ENCODE measurements at regions not wholly inside any gene's neighbourhood (a gene's known extent, or its start where the extent isn't known, plus 50 kb on each side); places are given as distances from the start of the nearest gene placed in this dataset.

- TF ChIP-seq MYC (IDR thresholded peaks at IDR 0.05; ENCODE audit: low read depth, low read length) (no peak), POLR2A (IDR thresholded peaks at IDR 0.05; ENCODE audit: extremely low read depth, insufficient read length) (no peak), CTCF (IDR thresholded peaks at IDR 0.05; ENCODE audit: low read depth, low read length) (no peak), MAX (IDR thresholded peaks at IDR 0.05; ENCODE audit: low read depth, low read length) (no peak)
- DNase-seq (ENCODE audit: low read depth), result no peak
Measured at GRCh38 chr1:222865718-222866117, 50.9 kb downstream of the DISP1 start.

GRCh38 chr1:222867316-222867715 lies 52.5 kb downstream of the DISP1 start:
- H3K4me3 ChIP-seq (ENCODE audit: low read depth, low read length), result no peak overlapping the region
- no peak for TF ChIP-seq POLR2A (IDR thresholded peaks at IDR 0.05; ENCODE audit: extremely low read depth, insufficient read length)
- no peak for TF ChIP-seq CTCF (IDR thresholded peaks at IDR 0.05; ENCODE audit: low read depth, low read length)
- TF ChIP-seq MYC (IDR thresholded peaks at IDR 0.05; ENCODE audit: low read depth, low read length), result no peak
- TF ChIP-seq MAX (IDR thresholded peaks at IDR 0.05; ENCODE audit: low read depth, low read length), result no peak
- no peak for DNase-seq (ENCODE audit: low read depth)

More at GRCh38 chr1:222865718-222866117, 50.9 kb downstream of the DISP1 start:
- no peak overlapping the region for H3K4me3 ChIP-seq (ENCODE audit: low read depth, low read length)

- DNase-seq (ENCODE audit: low read depth), result no peak
- no peak overlapping the region for H3K4me3 ChIP-seq (ENCODE audit: low read depth, low read length)
- TF ChIP-seq MYC (IDR thresholded peaks at IDR 0.05; ENCODE audit: low read depth, low read length), result no peak
- no peak for TF ChIP-seq CTCF (IDR thresholded peaks at IDR 0.05; ENCODE audit: low read depth, low read length)
- TF ChIP-seq MAX (IDR thresholded peaks at IDR 0.05; ENCODE audit: low read depth, low read length), result no peak
- TF ChIP-seq POLR2A (IDR thresholded peaks at IDR 0.05; ENCODE audit: extremely low read depth, insufficient read length), result no peak
Measured at GRCh38 chr1:222876182-222876581, 61.3 kb downstream of the DISP1 start.

- TF ChIP-seq MYC (IDR thresholded peaks at IDR 0.05; ENCODE audit: low read depth, low read length) (no peak), POLR2A (IDR thresholded peaks at IDR 0.05; ENCODE audit: extremely low read depth, insufficient read length) (no peak)
- DNase-seq (ENCODE audit: low read depth), result no peak
- H3K4me3 ChIP-seq (ENCODE audit: low read depth, low read length), result no peak overlapping the region
Measured at GRCh38 chr1:222877854-222878253, 63.0 kb downstream of the DISP1 start.

GRCh38 chr1:222880587-222880986 lies 65.7 kb downstream of the DISP1 start:
- no peak for TF ChIP-seq MYC (IDR thresholded peaks at IDR 0.05; ENCODE audit: low read depth, low read length)
- TF ChIP-seq MAX (IDR thresholded peaks at IDR 0.05; ENCODE audit: low read depth, low read length), result no peak
- TF ChIP-seq POLR2A (IDR thresholded peaks at IDR 0.05; ENCODE audit: extremely low read depth, insufficient read length), result no peak
- no peak for TF ChIP-seq CTCF (IDR thresholded peaks at IDR 0.05; ENCODE audit: low read depth, low read length)
- peak; percentile 16 for DNase-seq (ENCODE audit: low read depth)
- H3K4me3 ChIP-seq (ENCODE audit: low read depth, low read length), result no peak overlapping the region

- TF ChIP-seq CTCF (IDR thresholded peaks at IDR 0.05; ENCODE audit: low read depth, low read length), result no peak
- TF ChIP-seq POLR2A (IDR thresholded peaks at IDR 0.05; ENCODE audit: extremely low read depth, insufficient read length), result no peak
- no peak for TF ChIP-seq MYC (IDR thresholded peaks at IDR 0.05; ENCODE audit: low read depth, low read length)
- TF ChIP-seq MAX (IDR thresholded peaks at IDR 0.05; ENCODE audit: low read depth, low read length), result no peak
- H3K4me3 ChIP-seq (ENCODE audit: low read depth, low read length), result no peak overlapping the region
- no peak for DNase-seq (ENCODE audit: low read depth)
Measured at GRCh38 chr1:222886194-222886854, 71.5 kb downstream of the DISP1 start.

All from NB4 (cell line).